K562 (cell line): ENCODE measurements at regions not wholly inside any gene's neighbourhood (a gene's known extent, or its start where the extent isn't known, plus 50 kb on each side); places are given as distances from the start of the nearest gene placed in this dataset.
A peak's percentile ranks its signal among the peaks of the same experiment; 100 is the strongest.

Experiments
- ATAC-seq: fragments of 200-7000 bp; cut with Tn5 transposase; 3 replicates; pipeline ENCODE4 v1.9.1; 2020; ENCODE audit warnings: moderate library complexity
- BruUV-seq: library from RNA; stranded (reverse); fragments of 400-500 nt; replicated peaks from 2 replicates; lab custom pipeline; 2021; lab: Mats Ljungman, UMichigan
- CTCF ChIA-PET: fragments of 300-600 bp; formaldehyde crosslinking; extraction: SDS; loops from one replicate; lab custom pipeline; 2021; ENCODE audit warnings: low intra/inter-chr PET ratio; lab: Yijun Ruan, JAX
- POLR2A ChIA-PET: fragments of 300-600, 350-650 bp; sonication (Branson Sonifier 250); formaldehyde crosslinking; extraction: SDS; loops from one replicate; lab custom pipeline; 2021; ENCODE audit warnings: antibody characterized with exemption, inconsistent platforms; lab: Yijun Ruan, JAX
- DNase-seq, 4 experiments: peaks; one replicate each; pipeline versions ENCODE4 v3.0.0 to v3.0.0-alpha.2; 2011 to 2018; ENCODE audit warnings: low spot score in 3 of 4, mixed read lengths in 3 of 4; ENCODE audit errors: extremely low read depth in 1 of 4
- FAIRE-seq: peaks from 2 replicates; lab custom pipeline; 2011; peaks lifted over from hg19 to GRCh38; lab: Jason Lieb, UNC
- H2AFZ ChIP-seq: 2 replicates; pipeline ENCODE4 v1.6.0; 2011; ENCODE audit warnings: low read depth, low read length, control low read depth, inconsistent platforms
- H3K27ac ChIP-seq: fragments of 200-600 bp; 3 replicates; pipeline ENCODE4 v1.8.0; 2011; ENCODE audit warnings: low read depth, mild to moderate bottlenecking, control low read depth, inconsistent platforms, low read length, moderate library complexity, mixed read lengths; ENCODE audit errors: extremely low read depth
- H3K27me3 ChIP-seq, 2 experiments: fragments of 300-600 bp in 1 of 2; 2 replicates in 1 of 2; 3 replicates in 1 of 2; pipeline versions ENCODE4 v1.6.0 to v1.8.0; 2011; ENCODE audit warnings: inconsistent platforms in 2 of 2, low read length in 2 of 2, mild to moderate bottlenecking in 1 of 2, mixed read lengths in 1 of 2, moderate library complexity in 1 of 2; ENCODE audit not compliant: control insufficient read depth in 2 of 2, insufficient read depth in 2 of 2
- H3K36me3 ChIP-seq: fragments of 300-600 bp; 3 replicates; pipeline ENCODE4 v1.8.0; 2011; ENCODE audit warnings: mild to moderate bottlenecking, low read length, inconsistent platforms; ENCODE audit not compliant: control insufficient read depth, insufficient read depth
- H3K4me1 ChIP-seq, 2 experiments: fragments of 200-600 bp in 1 of 2; replicated peaks in 1 of 2; 2 replicates in 1 of 2; 3 replicates in 1 of 2; pipeline versions ENCODE4 v1.5.1 to v1.8.0; 2011; ENCODE audit warnings: inconsistent platforms in 2 of 2, low read length in 2 of 2, mild to moderate bottlenecking in 1 of 2, mixed read lengths in 1 of 2, moderate library complexity in 1 of 2; ENCODE audit not compliant: control insufficient read depth in 2 of 2, insufficient read depth in 2 of 2
- H3K4me2 ChIP-seq: 2 replicates; pipeline ENCODE4 v1.6.1; 2011; ENCODE audit warnings: low read length, control low read depth, inconsistent platforms, mixed read lengths; ENCODE audit not compliant: insufficient read depth
- H3K4me3 ChIP-seq: fragments of 200-600 bp; sonication (generic), shearing (Covaris generic); 2 replicates; pipeline ENCODE4 v1.5.1; 2016; ENCODE audit warnings: control low read depth, inconsistent platforms
- H3K79me2 ChIP-seq: fragments of 200-600 bp; 3 replicates; pipeline ENCODE4 v1.8.0; 2011; ENCODE audit warnings: low read length, inconsistent platforms; ENCODE audit not compliant: control insufficient read depth, insufficient read depth
- H3K9ac ChIP-seq, 2 experiments: 2 replicates each; pipeline versions ENCODE4 v1.6.0 to v1.6.1; 2011; ENCODE audit warnings: low read depth in 2 of 2, low read length in 2 of 2, control low read depth in 1 of 2, inconsistent platforms in 1 of 2, mild to moderate bottlenecking in 1 of 2, mixed read lengths in 1 of 2; ENCODE audit not compliant: insufficient read depth in 1 of 2
- H3K9me1 ChIP-seq: one replicate; pipeline ENCODE4 v1.6.0; 2011; ENCODE audit warnings: inconsistent platforms, mild to moderate bottlenecking, low read length, moderate library complexity; ENCODE audit not compliant: control insufficient read depth, insufficient read depth
- H3K9me3 ChIP-seq: replicated peaks from 2 replicates; pipeline ENCODE4 v1.5.1; 2011; ENCODE audit warnings: low read depth, low read length, inconsistent platforms; ENCODE audit not compliant: control insufficient read depth, insufficient read depth
- H4K20me1 ChIP-seq: replicated peaks from 2 replicates; pipeline ENCODE4 v1.6.1; 2011; ENCODE audit warnings: low read length, inconsistent platforms, mixed read lengths; ENCODE audit not compliant: control insufficient read depth, insufficient read depth
- CGGBP1 ChIP-seq: fragments of 250-450 bp; sonication (Bioruptor Pico); IDR thresholded peaks from 2 replicates; pipeline ENCODE4 v1.9.0; 2021; ENCODE audit warnings: mild to moderate bottlenecking
- ELF4 ChIP-seq: fragments of 450-650 bp; formaldehyde crosslinking; IDR thresholded peaks from 2 replicates; pipeline ENCODE4 v1.4.0; 2022; ENCODE audit warnings: missing genetic modification characterization
- FOXM1 ChIP-seq, 2 experiments: fragments of 450-650 bp in 1 of 2; sonication (generic) in 1 of 2; formaldehyde crosslinking in 1 of 2; IDR thresholded peaks; 2 replicates each; pipeline versions ENCODE4 v1.6.1 to v1.9.0; 2017 to 2022; ENCODE audit warnings: low read depth in 2 of 2, mild to moderate bottlenecking in 2 of 2, missing genetic modification reagents in 1 of 2, moderate library complexity in 1 of 2
- FOXP1 ChIP-seq: sonication (generic); formaldehyde crosslinking; IDR thresholded peaks from 2 replicates; pipeline ENCODE4 v1.8.0; 2022; ENCODE audit warnings: mild to moderate bottlenecking, missing genetic modification reagents
- HMG20A ChIP-seq: fragments of 450-650 bp; formaldehyde crosslinking; conservative IDR thresholded peaks from 2 replicates; pipeline ENCODE4 v1.4.0; 2020; ENCODE audit warnings: mild to moderate bottlenecking, mixed read lengths
- LEF1 ChIP-seq: fragments of 450-650 bp; IDR thresholded peaks from 2 replicates; pipeline ENCODE4 v1.6.1; 2016; ENCODE audit warnings: mild to moderate bottlenecking
- MTA3 ChIP-seq: fragments of 450-650 bp; formaldehyde crosslinking; IDR thresholded peaks from 2 replicates; pipeline ENCODE4 v1.6.1; 2017; ENCODE audit warnings: mild to moderate bottlenecking, borderline replicate concordance
- RB1 ChIP-seq: fragments of 450-650 bp; IDR thresholded peaks from 2 replicates; pipeline ENCODE4 v1.6.1; 2017; ENCODE audit warnings: low read depth, mild to moderate bottlenecking
- RBM39 ChIP-seq: fragments of 200-400 bp; formaldehyde crosslinking; optimal IDR thresholded peaks from 2 replicates; pipeline ENCODE3; 2018; ENCODE audit warnings: low read depth, low read length
- SMARCE1 ChIP-seq: fragments of 450-650 bp; IDR thresholded peaks from 2 replicates; pipeline ENCODE4 v1.7.1; 2016; ENCODE audit warnings: mild to moderate bottlenecking
- XRCC5 ChIP-seq: fragments of 200-400 bp; formaldehyde crosslinking; IDR thresholded peaks from 2 replicates; pipeline ENCODE4 v1.6.1; 2017; ENCODE audit warnings: low read depth, mild to moderate bottlenecking, low read length
- WGBS: fragments of 100-300 bp; shearing (Covaris generic); methylation state at CpG from one replicate; pipeline ENCODE4 v1.1.6; 2016; ENCODE audit warnings: low coverage, mixed read lengths; ENCODE audit not compliant: insufficient coverage; ENCODE audit errors: missing lambda C conversion rate; 5-methylcytosine and 5-hydroxymethylcytosine counted together
- in situ Hi-C: fragments of 300-500 bp; cut with MboI; formaldehyde crosslinking; loops from 4 replicates; pipeline ENCODE4 v1.15.0; 2018; ENCODE audit warnings: inconsistent platforms, mixed read lengths
- intact Hi-C: fragments of 100-400 bp; cut with micrococcal nuclease; formaldehyde crosslinking; loops from 2 replicates; pipeline ENCODE4 v1.14.2; 2022

DNA sequence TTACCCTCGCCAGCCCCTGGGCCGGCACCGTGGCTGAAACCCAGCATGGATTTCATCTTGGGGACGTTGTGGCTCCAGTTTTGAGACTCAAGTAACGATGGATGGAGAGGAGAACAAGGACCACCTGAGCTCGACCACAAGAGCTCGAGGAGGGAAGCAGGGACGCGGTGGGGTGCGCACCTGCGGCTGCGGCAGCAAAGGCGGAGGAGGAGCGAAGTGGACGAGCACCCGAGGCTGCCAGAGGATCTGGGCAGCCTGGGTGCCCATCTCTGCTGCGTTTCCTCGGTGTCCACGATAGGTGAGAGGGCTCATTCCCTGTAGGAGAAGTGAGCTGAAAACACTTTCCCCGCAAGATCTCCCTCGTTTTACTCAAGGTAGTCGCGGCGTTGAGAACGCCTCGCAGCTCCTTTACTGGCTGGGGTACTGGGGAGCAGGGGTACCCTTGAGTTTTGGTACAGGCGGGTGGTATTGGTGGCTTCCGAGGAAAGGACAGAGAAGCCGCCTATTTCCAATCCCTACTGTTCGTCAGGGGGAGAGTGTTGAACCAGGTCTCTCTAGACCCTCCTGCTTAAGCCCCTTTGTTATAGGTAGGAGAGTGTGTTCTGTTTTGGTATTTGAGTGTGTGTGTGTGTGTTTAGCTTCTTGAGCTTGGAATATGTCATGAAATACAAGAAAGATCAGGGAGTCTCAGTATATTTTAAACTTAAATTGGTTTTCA is 137.7 kb downstream of the TRIM27 start:
- 58% methylated on average over 29 of the region's 30 CpGs for WGBS
- POLR2A ChIA-PET, result interaction anchor here (0.6 to 1.6 kb wide), 4 partner anchors 8 to 891 kb away, joined by 3 to 6 read pairs (median 3); no protein-coding TSS in a partner anchor
- H3K4me3 ChIP-seq, result no peak overlapping the region
- no peaks in the 10 kb centered on the region for H3K36me3 ChIP-seq
- intact Hi-C loops, result no loop called here
- peak overlapping the region in 1 of 2 experiments; percentile 64; a peak in 2 of 4 replicates for H3K9ac ChIP-seq
- BruUV-seq, result no TSS peak
- no peak overlapping the region for H3K4me2 ChIP-seq
- H3K79me2 ChIP-seq, result no peaks in the 10 kb centered on the region
- TF ChIP-seq LEF1 (no peak), ELF4 (CRISPR knock-in tag) (no peak)
- in situ Hi-C loops, result no loop called here
- no peaks in the 10 kb centered on the region for H3K9me3 ChIP-seq
- no peaks in the 10 kb centered on the region for H4K20me1 ChIP-seq
- no peaks in the 10 kb centered on the region for H3K27me3 ChIP-seq
- FAIRE-seq (no peak), ATAC-seq (no peak), DNase-seq (peak in 1 of 4 experiments; percentile 5)
- H2AFZ ChIP-seq, result no peak overlapping the region
- H3K4me1 ChIP-seq, result peaks cover 8 to 14% of the 10 kb centered on the region in 2 experiments
- CTCF ChIA-PET, result no interaction called here
- no peak overlapping the region for H3K27ac ChIP-seq
- no peaks in the 10 kb centered on the region for H3K9me1 ChIP-seq

- DNase-seq (peak; percentile 62 to 91 (median 63)), FAIRE-seq (peak; percentile 70), ATAC-seq (peak; percentile 78)
- Histone ChIP-seq H3K36me3 (no peaks in the 10 kb centered on the region), H3K9ac (peak overlapping the region; percentile 79 to 84), H3K27me3 (no peaks in the 10 kb centered on the region), H4K20me1 (no peaks in the 10 kb centered on the region), H3K9me3 (no peaks in the 10 kb centered on the region), H3K27ac (peak overlapping the region; percentile 83), H3K9me1 (no peaks in the 10 kb centered on the region), H3K4me3 (peak overlapping the region; percentile 66), H3K79me2 (no peaks in the 10 kb centered on the region), H3K4me1 (peaks cover 9 to 10% of the 10 kb centered on the region in 2 experiments; a peak in 4 of 5 replicates), H3K4me2 (peak overlapping the region; percentile 93), H2AFZ (peak overlapping the region; percentile 83)
- BruUV-seq, result no TSS peak
- in situ Hi-C loops (no loop called here), intact Hi-C loops (loop anchor here (1.0 to 2.0 kb wide), 3 partner anchors 17 to 21 kb away; no protein-coding TSS in a partner anchor)
- WGBS, result under 1% methylated on average over 20 of the region's 20 CpGs
- POLR2A ChIA-PET, result interaction anchor here (0.6 to 2.2 kb wide), 19 partner anchors 12 to 235 kb away, joined by 3 to 13 read pairs (median 3); no protein-coding TSS in a partner anchor
- CTCF ChIA-PET, result interaction anchor here (0.7 to 0.8 kb wide), 2 partner anchors 17 to 104 kb away, joined by 3 read pairs; no protein-coding TSS in a partner anchor
- TF ChIP-seq SMARCE1 (no peak), FOXP1 (CRISPR knock-in tag) (peak; percentile 80; the same call in 1 of the 2 replicates), RBM39 (no peak), FOXM1 (IDR thresholded peaks at IDR 0.05; ENCODE audit: low read depth) (no peak; the same call in 1 of the 2 replicates), FOXM1 (CRISPR knock-in tag; IDR thresholded peaks at IDR 0.05; ENCODE audit: low read depth) (peak; percentile 26; the same call in 1 of the 2 replicates), HMG20A (CRISPR knock-in tag) (no peak), XRCC5 (peak; percentile 14; the same call in 1 of the 2 replicates), RB1 (peak; percentile 61; the same call in 1 of the 2 replicates), MTA3 (peak; percentile 87), CGGBP1 (CRISPR knock-in tag) (no peak)
Observed at GRCh38 chr6:28789553-28790083, 134.2 kb downstream of the TRIM27 start.
